ENCODE measurements at regions not wholly inside any gene's neighbourhood (a gene's known extent, or its start where the extent isn't known, plus 50 kb on each side); places are given as distances from the start of the nearest gene placed in this dataset.

DNA sequence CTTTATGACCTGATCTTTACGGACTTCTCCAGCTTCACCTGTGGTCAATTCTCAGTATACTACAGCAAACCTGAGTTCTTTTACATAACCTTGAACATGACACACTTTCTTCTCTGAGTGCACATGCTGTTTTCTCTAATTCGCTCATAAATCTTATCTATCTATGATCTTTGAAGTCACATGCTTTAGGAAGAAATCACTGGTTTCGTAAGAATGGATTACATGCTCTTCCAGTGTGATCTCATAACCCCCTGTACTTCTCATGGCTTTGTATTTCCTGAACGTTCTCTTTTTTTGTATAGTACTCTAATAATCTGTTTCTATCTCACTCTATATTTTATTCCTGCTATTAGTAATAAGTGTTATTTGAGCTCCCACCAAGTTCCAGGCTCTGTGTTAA, 1165.2 kb downstream of the TBL1XR1 start:
- no peak for FAIRE-seq
- no peaks in the 10 kb centered on the region for H3K79me2 ChIP-seq (ENCODE audit: control insufficient read depth, insufficient read depth, low read length)
- ChIA-PET CTCF (ENCODE audit: low intra/inter-chr PET ratio) (no interaction called here), POLR2A (no interaction called here)
- no peaks in the 10 kb centered on the region for H3K4me1 ChIP-seq (replicated peaks in 1 of 2; ENCODE audit: control insufficient read depth in 2 of 2, insufficient read depth in 2 of 2, low read length in 2 of 2)
- ATAC-seq, result no peak
- WGBS (ENCODE audit: insufficient coverage, low coverage, missing lambda C conversion rate), result 0% methylated on average over 4 of the region's 4 CpGs
- no peaks in the 10 kb centered on the region for H3K9me3 ChIP-seq (replicated peaks; ENCODE audit: control insufficient read depth, insufficient read depth, low read depth, low read length)
- no peak overlapping the region for H3K27ac ChIP-seq (ENCODE audit: extremely low read depth, low read depth, low read length)
- no peak overlapping the region for H2AFZ ChIP-seq (ENCODE audit: low read depth, low read length)
- H3K4me2 ChIP-seq (ENCODE audit: insufficient read depth, low read length), result no peak overlapping the region
- no TSS peak for BruUV-seq (replicated peaks)
- H3K9me1 ChIP-seq (ENCODE audit: control insufficient read depth, insufficient read depth, low read length), result no peaks in the 10 kb centered on the region
- intact Hi-C loops (cut with micrococcal nuclease), result no loop called here
- no peaks in the 10 kb centered on the region for H3K27me3 ChIP-seq (ENCODE audit: control insufficient read depth in 2 of 2, insufficient read depth in 2 of 2, low read length in 2 of 2)
- TF ChIP-seq LARP7 (IDR thresholded peaks at IDR 0.05) (no peak), ZNF232 (CRISPR knock-in tag; IDR thresholded peaks at IDR 0.05) (no peak), ZNF23 (CRISPR knock-in tag; IDR thresholded peaks at IDR 0.05) (no peak), SMARCA4 (IDR thresholded peaks at IDR 0.05) (no peak), ZBTB12 (CRISPR knock-in tag; IDR thresholded peaks at IDR 0.05) (no peak), CEBPG (CRISPR knock-in tag; IDR thresholded peaks at IDR 0.05) (no peak), CEBPG (tag; conservative IDR thresholded peaks at IDR 0.05 in 1 of 2, IDR thresholded peaks at IDR 0.05 in 1 of 2) (no peak), THRA (IDR thresholded peaks at IDR 0.05) (no peak), CREBBP (IDR thresholded peaks at IDR 0.05; ENCODE audit: low read depth, low read length) (no peak), PHB2 (IDR thresholded peaks at IDR 0.05; ENCODE audit: low read depth) (no peak), THRAP3 (IDR thresholded peaks at IDR 0.05; ENCODE audit: borderline replicate concordance) (no peak), FOS (IDR thresholded peaks at IDR 0.05; ENCODE audit: extremely low read depth, insufficient read length) (no peak), ADNP (tag; IDR thresholded peaks at IDR 0.05) (no peak), CCNT2 (IDR thresholded peaks at IDR 0.05; ENCODE audit: borderline replicate concordance, extremely low read depth, insufficient read length, low read depth, low read length) (no peak)
- TF ChIP-seq, protein P1, sequence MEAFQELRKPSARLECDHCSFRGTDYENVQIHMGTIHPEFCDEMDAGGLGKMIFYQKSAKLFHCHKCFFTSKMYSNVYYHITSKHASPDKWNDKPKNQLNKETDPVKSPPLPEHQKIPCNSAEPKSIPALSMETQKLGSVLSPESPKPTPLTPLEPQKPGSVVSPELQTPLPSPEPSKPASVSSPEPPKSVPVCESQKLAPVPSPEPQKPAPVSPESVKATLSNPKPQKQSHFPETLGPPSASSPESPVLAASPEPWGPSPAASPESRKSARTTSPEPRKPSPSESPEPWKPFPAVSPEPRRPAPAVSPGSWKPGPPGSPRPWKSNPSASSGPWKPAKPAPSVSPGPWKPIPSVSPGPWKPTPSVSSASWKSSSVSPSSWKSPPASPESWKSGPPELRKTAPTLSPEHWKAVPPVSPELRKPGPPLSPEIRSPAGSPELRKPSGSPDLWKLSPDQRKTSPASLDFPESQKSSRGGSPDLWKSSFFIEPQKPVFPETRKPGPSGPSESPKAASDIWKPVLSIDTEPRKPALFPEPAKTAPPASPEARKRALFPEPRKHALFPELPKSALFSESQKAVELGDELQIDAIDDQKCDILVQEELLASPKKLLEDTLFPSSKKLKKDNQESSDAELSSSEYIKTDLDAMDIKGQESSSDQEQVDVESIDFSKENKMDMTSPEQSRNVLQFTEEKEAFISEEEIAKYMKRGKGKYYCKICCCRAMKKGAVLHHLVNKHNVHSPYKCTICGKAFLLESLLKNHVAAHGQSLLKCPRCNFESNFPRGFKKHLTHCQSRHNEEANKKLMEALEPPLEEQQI (IDR thresholded peaks at IDR 0.05), result no peak
- TF ChIP-seq, protein P2, sequence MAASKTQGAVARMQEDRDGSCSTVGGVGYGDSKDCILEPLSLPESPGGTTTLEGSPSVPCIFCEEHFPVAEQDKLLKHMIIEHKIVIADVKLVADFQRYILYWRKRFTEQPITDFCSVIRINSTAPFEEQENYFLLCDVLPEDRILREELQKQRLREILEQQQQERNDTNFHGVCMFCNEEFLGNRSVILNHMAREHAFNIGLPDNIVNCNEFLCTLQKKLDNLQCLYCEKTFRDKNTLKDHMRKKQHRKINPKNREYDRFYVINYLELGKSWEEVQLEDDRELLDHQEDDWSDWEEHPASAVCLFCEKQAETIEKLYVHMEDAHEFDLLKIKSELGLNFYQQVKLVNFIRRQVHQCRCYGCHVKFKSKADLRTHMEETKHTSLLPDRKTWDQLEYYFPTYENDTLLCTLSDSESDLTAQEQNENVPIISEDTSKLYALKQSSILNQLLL (CRISPR knock-in tag; IDR thresholded peaks at IDR 0.05; ENCODE audit: borderline replicate concordance), result no peak
- DNase-seq (ENCODE audit: extremely low read depth in 1 of 4, low spot score in 3 of 4), result no peak
- no peak overlapping the region for H3K9ac ChIP-seq (ENCODE audit: insufficient read depth in 1 of 2, low read depth in 2 of 2, low read length in 2 of 2)
- in situ Hi-C loops (cut with MboI), result no loop called here
- no peak overlapping the region for H3K4me3 ChIP-seq
- no peaks in the 10 kb centered on the region for H4K20me1 ChIP-seq (replicated peaks; ENCODE audit: control insufficient read depth, insufficient read depth, low read length)
- no peaks in the 10 kb centered on the region for H3K36me3 ChIP-seq (ENCODE audit: control insufficient read depth, insufficient read depth, low read length)

Data from K562 (cell line).